T-helper 9 cell (primary cell): ENCODE measurements at regions not wholly inside any gene's neighbourhood (a gene's known extent, or its start where the extent isn't known, plus 50 kb on each side); places are given as distances from the start of the nearest gene placed in this dataset.
A peak's percentile ranks its signal among the peaks of the same experiment; 100 is the strongest.

ENCODE experiments used
- DNase-seq: peaks from one replicate; pipeline ENCODE4 v3.0.0-alpha.2; 2020

DNA sequence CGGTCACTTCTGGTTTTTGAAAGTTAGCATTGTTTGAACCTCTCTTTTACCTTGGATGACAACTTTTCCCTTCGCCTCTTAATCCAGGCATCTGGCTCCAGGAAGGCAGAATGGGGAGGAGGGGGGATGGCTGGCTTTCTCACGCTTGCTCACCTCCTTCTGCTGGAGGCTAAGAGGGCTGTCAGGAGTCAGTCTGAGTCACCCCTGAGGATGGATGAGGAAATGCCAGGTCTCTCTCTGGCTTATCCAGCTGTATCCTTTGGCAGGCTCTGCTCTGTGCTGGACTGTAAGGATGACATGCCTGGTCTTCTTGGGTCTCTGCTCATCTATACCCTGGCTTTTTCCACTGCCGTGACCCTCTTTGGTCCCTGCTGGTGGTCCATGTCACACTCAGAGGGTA is 142.9 kb upstream of the GYPC start:
- no peak for DNase-seq

GRCh38 chr2:126515471-126515870 is 140.5 kb upstream of the GYPC start:
- no peak for DNase-seq

DNA sequence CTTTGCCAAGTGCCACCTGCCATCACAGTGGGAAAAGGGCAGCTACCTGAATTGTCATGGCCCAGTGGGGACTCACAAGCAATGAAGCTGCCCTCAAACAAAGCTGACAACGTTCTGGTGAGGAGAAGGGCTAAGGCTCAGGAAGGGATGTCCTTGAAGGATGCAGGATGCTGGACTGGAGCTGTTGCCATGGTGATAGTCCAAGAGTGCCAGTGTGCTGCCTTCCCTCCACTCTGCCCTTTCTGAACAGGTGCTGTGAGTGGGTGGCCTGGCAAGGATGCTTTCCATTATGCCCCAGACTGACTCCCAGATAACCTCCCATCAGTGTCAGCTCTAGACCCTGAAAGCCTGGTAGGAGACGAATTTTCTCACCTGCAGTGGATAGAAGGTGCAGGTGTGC is 137.8 kb upstream of the GYPC start:
- DNase-seq: no peak

DNA sequence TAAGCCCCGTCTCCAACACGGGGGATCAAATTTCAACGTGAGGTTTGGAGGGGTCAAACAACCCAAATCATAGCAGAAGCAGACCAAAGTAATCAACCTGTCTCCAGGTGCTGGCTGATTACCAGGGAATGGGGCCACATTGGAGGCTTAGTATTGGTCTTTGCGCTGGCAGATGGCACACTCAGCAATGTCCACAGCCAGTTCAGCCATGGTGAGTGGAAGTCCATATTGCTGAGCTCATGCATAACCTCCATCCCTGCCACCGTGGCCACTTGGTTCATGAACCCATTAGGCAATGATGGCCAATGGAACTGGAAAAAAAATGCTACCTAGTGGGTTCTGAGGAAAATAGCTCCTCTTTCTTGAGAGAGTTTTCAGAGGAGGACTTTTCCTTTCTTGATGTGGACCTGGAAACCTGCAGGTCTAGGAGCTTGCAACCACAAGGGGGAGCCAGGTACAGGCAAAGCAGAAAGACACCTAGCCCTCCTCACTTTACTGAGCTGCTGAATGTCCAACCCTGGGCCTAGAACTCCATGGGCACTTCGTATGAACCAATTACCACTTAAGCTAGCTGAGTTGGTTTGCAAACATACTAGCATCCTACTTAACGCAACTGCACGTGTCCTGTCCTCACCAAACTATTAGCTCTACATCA is 128.0 kb upstream of the GYPC start:
- DNase-seq: peak; percentile 66

DNA sequence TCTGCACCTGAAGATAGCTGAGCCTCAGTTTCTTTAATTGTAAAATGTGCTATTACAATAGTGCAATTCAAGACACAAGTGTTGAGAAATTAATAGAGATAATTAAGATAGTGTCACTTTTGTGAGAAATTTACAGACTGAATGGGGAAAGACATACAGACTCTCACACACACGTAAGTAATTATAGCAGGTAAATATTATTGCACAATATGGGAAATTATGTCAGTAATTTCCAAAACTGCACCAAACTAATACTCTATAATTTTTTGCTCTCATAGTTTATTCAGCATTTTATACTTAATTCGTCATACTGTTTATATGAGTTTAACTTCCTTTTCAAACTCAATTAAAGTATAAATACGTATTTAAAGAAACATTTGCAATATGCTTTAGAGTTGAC is 124.9 kb upstream of the GYPC start:
- DNase-seq: no peak

DNA sequence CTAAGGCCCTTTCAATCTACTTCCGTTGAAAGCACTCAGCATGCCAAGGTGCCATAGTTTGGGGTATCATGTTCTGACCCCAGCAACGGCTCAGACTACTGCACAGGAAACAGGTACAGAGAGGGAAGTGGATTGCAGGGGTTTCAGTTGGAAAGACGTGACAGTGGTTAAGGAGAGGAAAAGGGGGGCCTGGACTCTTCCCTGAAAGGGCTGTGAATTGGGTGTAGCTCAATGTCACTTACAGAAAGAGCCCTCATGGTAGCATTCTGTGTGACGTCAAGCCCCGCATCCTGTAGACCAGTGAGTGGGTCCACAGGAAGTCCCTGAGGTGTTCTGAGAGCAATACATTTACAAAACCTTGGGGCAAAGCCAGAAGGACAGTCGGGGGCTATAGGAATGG is 121.5 kb upstream of the GYPC start:
- DNase-seq: no peak

GRCh38 chr2:126535408-126535807 is 120.5 kb upstream of the GYPC start:
- DNase-seq: no peak

GRCh38 chr2:126536605-126537200 is 119.3 kb upstream of the GYPC start:
- DNase-seq: no peak

- no peak for DNase-seq
Measured at GRCh38 chr2:126539101-126539500, 116.9 kb upstream of the GYPC start.

DNA sequence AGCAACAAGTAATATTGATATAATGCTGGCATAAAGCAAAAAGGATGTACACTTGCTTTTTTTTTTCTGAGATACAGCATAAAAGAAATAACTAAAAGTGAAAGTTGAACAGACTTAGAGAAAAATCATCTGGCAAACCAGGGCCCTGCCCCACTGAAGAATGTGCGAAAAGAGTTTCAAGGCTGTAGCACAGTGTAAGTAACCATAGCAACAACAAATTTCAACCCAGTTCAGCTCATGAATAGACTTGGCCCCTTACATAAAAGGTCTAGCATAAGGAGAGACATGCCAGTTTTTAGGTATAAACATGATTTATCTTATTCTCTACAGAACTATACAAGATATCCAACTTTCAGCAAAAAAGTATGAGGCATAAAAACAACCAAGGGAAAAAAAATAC is 113.7 kb upstream of the GYPC start:
- no peak for DNase-seq

DNA sequence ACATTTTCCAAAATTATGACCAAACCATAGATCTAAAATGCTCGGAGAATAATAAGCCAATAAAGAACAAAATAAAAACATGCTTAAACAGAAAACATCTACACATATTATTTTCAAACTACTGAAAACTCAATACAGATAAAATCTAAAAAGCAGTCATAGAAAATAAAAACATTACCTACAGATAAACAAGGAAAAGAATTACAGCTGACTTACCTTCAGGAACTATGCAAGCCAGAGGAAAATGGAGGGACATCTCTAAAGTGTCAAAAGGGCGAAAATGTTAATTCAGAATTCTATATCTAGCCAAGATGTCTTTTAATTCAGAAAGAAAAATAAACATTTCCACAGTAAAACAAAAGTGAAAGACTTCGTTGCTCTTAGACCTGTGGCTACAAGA is 112.9 kb upstream of the GYPC start:
- DNase-seq: no peak

- DNase-seq: no peak
Measured at GRCh38 chr2:126558029-126558428, 97.9 kb upstream of the GYPC start.

- DNase-seq: no peak
Measured at GRCh38 chr2:126568734-126569133, 87.2 kb upstream of the GYPC start.

DNA sequence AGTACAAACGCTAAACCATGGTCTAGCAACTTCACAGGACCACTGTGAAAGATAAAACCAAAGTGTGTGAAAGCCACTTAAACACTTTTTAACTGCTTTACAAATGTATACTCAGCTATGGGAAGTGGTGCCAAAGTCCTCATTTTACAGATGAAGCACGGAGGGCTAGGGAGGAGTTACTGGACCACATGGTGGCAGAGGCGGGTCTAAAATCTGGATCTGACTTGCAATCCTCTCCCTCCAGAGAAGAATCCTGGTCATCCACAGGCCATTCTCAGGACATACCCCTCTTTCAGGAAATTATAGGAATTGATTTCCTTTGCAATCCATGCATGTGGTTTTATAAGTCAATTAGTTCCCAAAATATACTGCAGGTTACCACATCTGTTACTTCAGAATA is 84.6 kb upstream of the GYPC start:
- no peak for DNase-seq

- no peak for DNase-seq
Measured at GRCh38 chr2:126575631-126576030, 80.3 kb upstream of the GYPC start.

DNA sequence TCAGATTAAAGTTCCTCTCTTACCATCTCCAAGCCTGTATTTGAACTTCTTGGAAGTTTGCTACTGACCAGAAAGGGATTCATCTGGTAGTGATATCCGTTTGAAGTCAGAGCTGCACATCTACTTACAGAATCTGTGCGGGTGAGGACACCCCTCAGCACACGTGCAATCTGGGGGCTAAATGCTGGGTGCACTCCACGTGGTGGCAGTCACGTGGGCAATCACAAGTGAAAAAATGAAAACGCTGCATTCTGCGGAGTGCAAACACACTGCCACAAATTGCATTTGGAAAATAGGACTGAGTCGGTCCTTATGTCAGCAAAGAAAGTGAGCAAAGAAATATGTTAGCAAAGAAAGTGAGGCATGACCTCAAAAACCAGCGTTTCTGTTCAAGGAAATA is 76.1 kb upstream of the GYPC start:
- DNase-seq: no peak

DNA sequence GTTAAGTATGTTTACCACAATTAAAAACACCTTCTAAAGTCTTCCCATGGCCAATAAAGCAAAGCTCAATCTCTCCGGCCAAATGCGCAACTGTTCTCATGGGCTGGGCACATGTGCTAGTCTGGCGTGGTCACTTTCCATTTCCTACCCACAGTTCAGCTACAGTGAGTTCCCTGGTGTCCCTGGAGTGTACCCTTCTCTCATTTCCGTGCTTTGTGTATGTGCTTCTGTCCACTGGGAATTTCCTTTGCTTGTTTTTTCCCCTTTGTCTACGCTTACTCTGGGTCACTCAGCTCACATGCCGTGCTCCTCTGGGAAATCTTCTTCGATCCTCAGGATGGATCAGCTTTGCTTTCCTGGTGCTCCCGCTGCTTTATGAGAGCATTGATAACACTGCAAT is 69.6 kb upstream of the GYPC start:
- no peak for DNase-seq

DNA sequence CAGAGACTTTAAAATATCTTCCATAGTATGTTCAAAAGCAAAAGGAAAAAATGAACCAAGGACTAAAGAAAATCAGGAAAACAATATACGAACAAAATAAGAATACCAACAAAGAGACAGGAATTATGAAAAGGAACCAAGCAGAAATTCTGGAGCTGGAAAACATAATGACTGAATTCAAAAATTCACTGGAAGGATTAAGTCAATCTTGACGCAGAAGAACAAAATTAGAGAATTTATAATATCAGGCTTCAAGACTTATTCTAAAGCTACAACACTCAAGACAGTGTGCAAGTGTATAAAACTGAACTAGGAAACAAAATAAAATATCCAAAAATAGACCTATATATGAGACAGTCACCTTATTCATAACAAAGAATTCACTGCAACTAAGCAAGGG is 56.9 kb upstream of the GYPC start:
- no peak for DNase-seq

GRCh38 chr2:126600742-126601141 is 55.2 kb upstream of the GYPC start:
- no peak for DNase-seq

- no peak for DNase-seq
Measured at GRCh38 chr2:126602334-126602733, 53.6 kb upstream of the GYPC start.
